ENCODE measurements at regions not wholly inside any gene's neighbourhood (a gene's known extent, or its start where the extent isn't known, plus 50 kb on each side); places are given as distances from the start of the nearest gene placed in this dataset.

- TF ChIP-seq NRF1 (IDR thresholded peaks at IDR 0.05; ENCODE audit: low read depth, low read length): no peak
- no peak for TF ChIP-seq GATA2 (CRISPR knock-in tag; IDR thresholded peaks at IDR 0.05)
Measured at GRCh38 chr9:75593920-75594319, 296.6 kb upstream of the PCSK5 start (continued).

- Histone ChIP-seq H3K9ac (no peak overlapping the region), H3K4me3 (ENCODE audit: low read depth in 2 of 2, low read length in 1 of 2) (no peak overlapping the region), H3K27me3 (ENCODE audit: insufficient read depth) (no peaks in the 10 kb centered on the region), H3K27ac (ENCODE audit: low read depth in 2 of 2, low read length in 1 of 2) (no peak overlapping the region), H3K4me1 (ENCODE audit: control insufficient read depth in 1 of 2, insufficient read depth in 2 of 2, low read depth in 1 of 2, low read length in 1 of 2) (no peaks in the 10 kb centered on the region), H3F3A (replicated peaks; ENCODE audit: insufficient read depth) (no peaks in the 10 kb centered on the region), H3K4me2 (no peak overlapping the region), H3K79me2 (ENCODE audit: insufficient read depth) (no peaks in the 10 kb centered on the region), H3K9me3 (no peaks in the 10 kb centered on the region; the same call in 1 of the 2 replicates), H4K20me1 (ENCODE audit: insufficient read depth) (no peaks in the 10 kb centered on the region), H2AFZ (ENCODE audit: low read depth) (no peak overlapping the region), H3K9me2 (no peaks in the 10 kb centered on the region), H3K36me3 (replicated peaks in 1 of 2; ENCODE audit: control insufficient read depth in 1 of 2, insufficient read depth in 2 of 2, low read length in 1 of 2) (no peaks in the 10 kb centered on the region)
- WGBS (ENCODE audit: low lambda C conversion rate): 56% methylated on average over 1 of the region's 1 CpG
- no peak for TF ChIP-seq GATA2 (CRISPR knock-in tag; IDR thresholded peaks at IDR 0.05)
- no peak for TF ChIP-seq ELF1 (IDR thresholded peaks at IDR 0.05)
- TF ChIP-seq REST (IDR thresholded peaks at IDR 0.05; ENCODE audit: low read depth, low read length): no peak
- TF ChIP-seq FOXM1 (IDR thresholded peaks at IDR 0.05; ENCODE audit: low read depth): no peak
- TF ChIP-seq RFX5 (IDR thresholded peaks at IDR 0.05; ENCODE audit: low read length): no peak
- TF ChIP-seq FOXJ3 (CRISPR knock-in tag; IDR thresholded peaks at IDR 0.05): no peak
- TF ChIP-seq USF2 (IDR thresholded peaks at IDR 0.05; ENCODE audit: borderline replicate concordance, low read depth, low read length): no peak
- TF ChIP-seq IRF3 (IDR thresholded peaks at IDR 0.05; ENCODE audit: low read depth, low read length): no peak
- no peak for TF ChIP-seq GABPA (IDR thresholded peaks at IDR 0.05; ENCODE audit: low read depth)
- no peak for TF ChIP-seq EZH2phosphoT487 (IDR thresholded peaks at IDR 0.05; ENCODE audit: borderline replicate concordance, low read depth)
- TF ChIP-seq ZBTB33 (IDR thresholded peaks at IDR 0.05; ENCODE audit: borderline replicate concordance, low read depth): no peak
- no peak for TF ChIP-seq TCF12 (IDR thresholded peaks at IDR 0.05)
- no peak for TF ChIP-seq FOSL2 (IDR thresholded peaks at IDR 0.05; ENCODE audit: borderline replicate concordance, low read depth)
- TF ChIP-seq RXRA (IDR thresholded peaks at IDR 0.05; ENCODE audit: borderline replicate concordance, low read depth): no peak
- TF ChIP-seq TAF1 (IDR thresholded peaks at IDR 0.05; ENCODE audit: borderline replicate concordance, low read depth, low read length): no peak
- TF ChIP-seq RAD21 (IDR thresholded peaks at IDR 0.05; ENCODE audit: low read length): no peak
- TF ChIP-seq SIN3A (IDR thresholded peaks at IDR 0.05; ENCODE audit: borderline replicate concordance, low read depth, low read length): no peak
- TF ChIP-seq JUND (IDR thresholded peaks at IDR 0.05): no peak
- no peak for TF ChIP-seq POLR2AphosphoS5 (IDR thresholded peaks at IDR 0.05; ENCODE audit: low read depth, low read length)
- CTCF ChIA-PET: interaction anchor here (1.4 kb wide), 1 partner anchor 11 kb away, joined by 5 read pairs; no protein-coding TSS in a partner anchor
- no peak for DNase-seq
- POLR2A ChIA-PET: no interaction called here
Measured at GRCh38 chr9:75599126-75599525, 291.3 kb upstream of the PCSK5 start.
